ENCODE measurements at regions not wholly inside any gene's neighbourhood (a gene's known extent, or its start where the extent isn't known, plus 50 kb on each side); places are given as distances from the start of the nearest gene placed in this dataset.

DNA sequence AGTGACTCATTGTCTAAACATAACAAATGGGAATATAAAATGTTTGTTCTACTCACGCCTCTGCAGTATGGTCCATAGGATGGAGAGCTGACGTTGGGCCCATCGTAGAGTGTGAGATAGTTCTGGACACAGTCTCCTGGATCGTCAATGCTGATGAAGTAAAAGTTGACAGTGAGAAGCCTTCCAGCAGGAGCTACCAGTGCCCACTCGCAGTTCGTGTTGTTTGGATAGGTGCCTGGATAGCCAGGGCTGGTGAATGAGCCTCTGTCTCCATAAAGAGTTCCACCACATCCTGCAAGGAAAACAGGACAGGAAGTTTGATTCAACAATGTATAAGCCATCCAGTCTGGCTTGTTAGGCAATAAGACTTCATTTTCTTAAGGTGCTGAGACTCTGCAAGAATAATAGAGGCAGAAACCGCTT is 79.6 kb downstream of the OR13A1 start:
- Histone ChIP-seq H3K9me3 (ENCODE audit: low read depth, low read length) (no peaks in the 10 kb centered on the region), H3K27ac (ENCODE audit: low read depth, low read length) (no peak overlapping the region), H2AFZ (ENCODE audit: low read length) (peak overlapping the region; percentile 86), H4K20me1 (ENCODE audit: insufficient read depth, low read length) (no peaks in the 10 kb centered on the region), H3K27me3 (ENCODE audit: insufficient read depth, low read length) (no peaks in the 10 kb centered on the region), H3K79me2 (ENCODE audit: insufficient read depth, low read length) (no peaks in the 10 kb centered on the region), H3K4me2 (ENCODE audit: insufficient read depth, low read length) (peak overlapping the region; percentile 76), H3K4me1 (ENCODE audit: insufficient read depth, low read length) (peaks cover 10% of the 10 kb centered on the region), H3K36me3 (ENCODE audit: insufficient read depth, low read length) (no peaks in the 10 kb centered on the region), H3K4me3 (ENCODE audit: insufficient read depth, low read length) (no peak overlapping the region)
- TF ChIP-seq, protein P1, sequence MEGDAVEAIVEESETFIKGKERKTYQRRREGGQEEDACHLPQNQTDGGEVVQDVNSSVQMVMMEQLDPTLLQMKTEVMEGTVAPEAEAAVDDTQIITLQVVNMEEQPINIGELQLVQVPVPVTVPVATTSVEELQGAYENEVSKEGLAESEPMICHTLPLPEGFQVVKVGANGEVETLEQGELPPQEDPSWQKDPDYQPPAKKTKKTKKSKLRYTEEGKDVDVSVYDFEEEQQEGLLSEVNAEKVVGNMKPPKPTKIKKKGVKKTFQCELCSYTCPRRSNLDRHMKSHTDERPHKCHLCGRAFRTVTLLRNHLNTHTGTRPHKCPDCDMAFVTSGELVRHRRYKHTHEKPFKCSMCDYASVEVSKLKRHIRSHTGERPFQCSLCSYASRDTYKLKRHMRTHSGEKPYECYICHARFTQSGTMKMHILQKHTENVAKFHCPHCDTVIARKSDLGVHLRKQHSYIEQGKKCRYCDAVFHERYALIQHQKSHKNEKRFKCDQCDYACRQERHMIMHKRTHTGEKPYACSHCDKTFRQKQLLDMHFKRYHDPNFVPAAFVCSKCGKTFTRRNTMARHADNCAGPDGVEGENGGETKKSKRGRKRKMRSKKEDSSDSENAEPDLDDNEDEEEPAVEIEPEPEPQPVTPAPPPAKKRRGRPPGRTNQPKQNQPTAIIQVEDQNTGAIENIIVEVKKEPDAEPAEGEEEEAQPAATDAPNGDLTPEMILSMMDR (IDR thresholded peaks at IDR 0.05; ENCODE audit: extremely low read depth, low read depth, low read length): no peak
- DNase-seq (ENCODE audit: insufficient read length, low spot score, missing footprints): peak; percentile 68

- Histone ChIP-seq H4K20me1 (ENCODE audit: insufficient read depth, low read length) (no peaks in the 10 kb centered on the region), H3K4me1 (ENCODE audit: insufficient read depth, low read length) (peaks cover 10% of the 10 kb centered on the region), H3K4me2 (ENCODE audit: insufficient read depth, low read length) (no peak overlapping the region), H3K79me2 (ENCODE audit: insufficient read depth, low read length) (no peaks in the 10 kb centered on the region), H3K36me3 (ENCODE audit: insufficient read depth, low read length) (no peaks in the 10 kb centered on the region), H3K4me3 (ENCODE audit: insufficient read depth, low read length) (no peak overlapping the region), H3K27me3 (ENCODE audit: insufficient read depth, low read length) (no peaks in the 10 kb centered on the region), H3K9me3 (ENCODE audit: low read depth, low read length) (no peaks in the 10 kb centered on the region), H3K27ac (ENCODE audit: low read depth, low read length) (no peak overlapping the region), H2AFZ (ENCODE audit: low read length) (peak overlapping the region; percentile 98)
- no peak for DNase-seq (ENCODE audit: insufficient read length, low spot score, missing footprints)
- TF ChIP-seq, protein P1 (IDR thresholded peaks at IDR 0.05; ENCODE audit: extremely low read depth, low read depth, low read length): no peak
These were observed 76.5 kb downstream of the OR13A1 start for GRCh38 chr10:45238896-45239295.

DNA sequence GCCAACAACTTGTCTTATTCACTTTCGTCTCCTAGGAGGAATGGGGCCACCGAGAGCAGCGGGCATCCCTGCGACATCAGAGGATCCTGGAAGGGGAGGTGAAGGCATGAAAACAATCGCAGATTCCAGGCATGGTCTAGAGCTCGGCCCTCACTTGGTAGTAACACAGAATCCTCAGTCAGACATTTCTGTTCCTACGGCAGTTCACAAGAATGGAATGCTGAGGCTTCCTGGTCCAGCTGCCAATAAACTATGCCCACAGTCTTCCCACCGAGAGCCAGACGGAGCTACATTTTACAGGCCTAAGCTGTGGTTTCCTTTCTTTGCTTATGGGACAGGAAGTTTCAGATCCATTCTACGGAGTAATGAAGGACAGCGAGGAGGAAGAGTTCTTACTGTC is 75.8 kb downstream of the OR13A1 start:
- no peaks in the 10 kb centered on the region for H4K20me1 ChIP-seq (ENCODE audit: insufficient read depth, low read length)
- H3K4me1 ChIP-seq (ENCODE audit: insufficient read depth, low read length): peaks cover 10% of the 10 kb centered on the region
- H3K4me2 ChIP-seq (ENCODE audit: insufficient read depth, low read length): peak overlapping the region; percentile 59
- no peaks in the 10 kb centered on the region for H3K9me3 ChIP-seq (ENCODE audit: low read depth, low read length)
- peak overlapping the region; percentile 33 for H3K27ac ChIP-seq (ENCODE audit: low read depth, low read length)
- TF ChIP-seq, protein P1 (IDR thresholded peaks at IDR 0.05; ENCODE audit: extremely low read depth, low read depth, low read length): no peak
- DNase-seq (ENCODE audit: insufficient read length, low spot score, missing footprints): peak; percentile 74
- H3K79me2 ChIP-seq (ENCODE audit: insufficient read depth, low read length): no peaks in the 10 kb centered on the region
- H3K27me3 ChIP-seq (ENCODE audit: insufficient read depth, low read length): no peaks in the 10 kb centered on the region
- no peak overlapping the region for H3K4me3 ChIP-seq (ENCODE audit: insufficient read depth, low read length)
- no peaks in the 10 kb centered on the region for H3K36me3 ChIP-seq (ENCODE audit: insufficient read depth, low read length)
- H2AFZ ChIP-seq (ENCODE audit: low read length): peak overlapping the region; percentile 98

- no peaks in the 10 kb centered on the region for H3K27me3 ChIP-seq (ENCODE audit: insufficient read depth, low read length)
- DNase-seq (ENCODE audit: insufficient read length, low spot score, missing footprints): no peak
- H4K20me1 ChIP-seq (ENCODE audit: insufficient read depth, low read length): no peaks in the 10 kb centered on the region
- no peak overlapping the region for H3K27ac ChIP-seq (ENCODE audit: low read depth, low read length)
- no peak overlapping the region for H2AFZ ChIP-seq (ENCODE audit: low read length)
- TF ChIP-seq, protein P1 (IDR thresholded peaks at IDR 0.05; ENCODE audit: extremely low read depth, low read depth, low read length): no peak
- peaks cover 6% of the 10 kb centered on the region for H3K4me1 ChIP-seq (ENCODE audit: insufficient read depth, low read length)
- H3K79me2 ChIP-seq (ENCODE audit: insufficient read depth, low read length): no peaks in the 10 kb centered on the region
- no peak overlapping the region for H3K4me2 ChIP-seq (ENCODE audit: insufficient read depth, low read length)
- H3K4me3 ChIP-seq (ENCODE audit: insufficient read depth, low read length): no peak overlapping the region
- H3K36me3 ChIP-seq (ENCODE audit: insufficient read depth, low read length): no peaks in the 10 kb centered on the region
- H3K9me3 ChIP-seq (ENCODE audit: low read depth, low read length): no peaks in the 10 kb centered on the region
These were observed 73.4 kb downstream of the OR13A1 start for GRCh38 chr10:45241865-45242520.

Data from osteoblast (primary cell).